OCI-LY7 (cell line): ENCODE measurements at regions not wholly inside any gene's neighbourhood (a gene's known extent, or its start where the extent isn't known, plus 50 kb on each side); places are given as distances from the start of the nearest gene placed in this dataset.

ENCODE experiments used
- EZH2phosphoT487 ChIP-seq: fragments of 200-600 bp; sonication (generic); IDR thresholded peaks from 2 replicates; pipeline ENCODE4 v1.6.1; 2018; ENCODE audit warnings: low read depth, borderline replicate concordance, mild to moderate bottlenecking, mixed run types, antibody characterized with exemption, low read length, moderate library complexity, mixed read lengths
- TF ChIP-seq, protein P1 (sequence below): fragments of 200-600 bp; sonication (generic); conservative IDR thresholded peaks from 2 replicates; pipeline ENCODE4 v1.5.1; 2014; ENCODE audit warnings: mild to moderate bottlenecking, antibody characterized with exemption, low read length, moderate library complexity, mixed read lengths

DNA sequence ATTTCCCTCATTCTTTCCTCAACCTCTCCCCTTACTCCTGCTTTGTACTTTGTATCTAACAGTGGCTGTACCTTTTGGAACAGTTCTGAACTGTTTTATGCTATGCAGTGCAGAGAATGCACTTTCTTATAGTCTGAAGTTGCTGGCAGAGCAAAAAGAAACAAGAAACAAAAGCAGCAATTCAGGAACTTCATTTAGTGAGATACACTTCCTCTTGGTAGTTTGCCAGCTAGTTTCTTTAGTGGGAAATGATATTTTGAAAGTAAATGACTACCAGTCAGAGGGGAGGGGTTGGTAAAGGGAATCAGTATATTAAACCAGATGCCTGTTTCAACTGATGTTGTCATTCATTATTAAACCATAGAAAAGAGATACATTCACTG, 55.0 kb upstream of the CHD2 start:
- TF ChIP-seq, protein P1, sequence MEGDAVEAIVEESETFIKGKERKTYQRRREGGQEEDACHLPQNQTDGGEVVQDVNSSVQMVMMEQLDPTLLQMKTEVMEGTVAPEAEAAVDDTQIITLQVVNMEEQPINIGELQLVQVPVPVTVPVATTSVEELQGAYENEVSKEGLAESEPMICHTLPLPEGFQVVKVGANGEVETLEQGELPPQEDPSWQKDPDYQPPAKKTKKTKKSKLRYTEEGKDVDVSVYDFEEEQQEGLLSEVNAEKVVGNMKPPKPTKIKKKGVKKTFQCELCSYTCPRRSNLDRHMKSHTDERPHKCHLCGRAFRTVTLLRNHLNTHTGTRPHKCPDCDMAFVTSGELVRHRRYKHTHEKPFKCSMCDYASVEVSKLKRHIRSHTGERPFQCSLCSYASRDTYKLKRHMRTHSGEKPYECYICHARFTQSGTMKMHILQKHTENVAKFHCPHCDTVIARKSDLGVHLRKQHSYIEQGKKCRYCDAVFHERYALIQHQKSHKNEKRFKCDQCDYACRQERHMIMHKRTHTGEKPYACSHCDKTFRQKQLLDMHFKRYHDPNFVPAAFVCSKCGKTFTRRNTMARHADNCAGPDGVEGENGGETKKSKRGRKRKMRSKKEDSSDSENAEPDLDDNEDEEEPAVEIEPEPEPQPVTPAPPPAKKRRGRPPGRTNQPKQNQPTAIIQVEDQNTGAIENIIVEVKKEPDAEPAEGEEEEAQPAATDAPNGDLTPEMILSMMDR: no peak
- no peak for TF ChIP-seq EZH2phosphoT487
